Ascending aorta (tissue), 2 donors: ENCODE measurements at regions not wholly inside any gene's neighbourhood (a gene's known extent, or its start where the extent isn't known, plus 50 kb on each side); places are given as distances from the start of the nearest gene placed in this dataset.
"Not testable (repeated sequence)": the region's sequence is repeated elsewhere in the genome, so short reads cannot be mapped to it uniquely, and the experiment has no call there.

Experiments
- DNase-seq, 2 donors: peaks; one replicate each; pipeline ENCODE4 v3.0.0-alpha.2; 2019; ENCODE audit warnings: low spot score in 2 of 2
- H3K27ac ChIP-seq, 2 donors: fragments of 200-600 bp; sonication (generic); one replicate each; pipeline ENCODE4 v1.5.1; 2016 to 2017; ENCODE audit warnings: mild to moderate bottlenecking in 1 of 2
- H3K27me3 ChIP-seq: fragments of 200-600 bp; sonication (generic); one replicate; pipeline ENCODE4 v1.5.1; 2017
- H3K36me3 ChIP-seq, 2 donors: fragments of 200-600 bp; sonication (generic); one replicate each; pipeline ENCODE4 v1.5.1; 2016
- H3K4me1 ChIP-seq, 2 donors: fragments of 200-600 bp; sonication (generic); one replicate each; pipeline ENCODE4 v1.5.1; 2016 to 2017; ENCODE audit warnings: mild to moderate bottlenecking in 1 of 2
- H3K4me3 ChIP-seq, 2 donors: fragments of 200-600 bp; sonication (generic); one replicate each; pipeline ENCODE4 v1.5.1; 2016 to 2017; ENCODE audit warnings: mild to moderate bottlenecking in 1 of 2
- H3K9me3 ChIP-seq, 2 donors: fragments of 200-600 bp; sonication (generic); one replicate each; pipeline ENCODE4 v1.5.1; 2016
- intact Hi-C: fragments of 100-400 bp; cut with DNase I; formaldehyde crosslinking; loops from one replicate; pipeline ENCODE4 v1.15.1; 2023
- TF ChIP-seq, protein P1 (sequence below), 3 experiments: fragments of 200-600 bp in 2 of 3; fragments of 450-650 bp in 1 of 3; sonication (generic) in 2 of 3; IDR thresholded peaks; one replicate each; pipeline ENCODE4 v1.5.1; 2016 to 2019; ENCODE audit warnings: antibody characterized with exemption in 3 of 3, mild to moderate bottlenecking in 1 of 3, moderate library complexity in 1 of 3

DNA sequence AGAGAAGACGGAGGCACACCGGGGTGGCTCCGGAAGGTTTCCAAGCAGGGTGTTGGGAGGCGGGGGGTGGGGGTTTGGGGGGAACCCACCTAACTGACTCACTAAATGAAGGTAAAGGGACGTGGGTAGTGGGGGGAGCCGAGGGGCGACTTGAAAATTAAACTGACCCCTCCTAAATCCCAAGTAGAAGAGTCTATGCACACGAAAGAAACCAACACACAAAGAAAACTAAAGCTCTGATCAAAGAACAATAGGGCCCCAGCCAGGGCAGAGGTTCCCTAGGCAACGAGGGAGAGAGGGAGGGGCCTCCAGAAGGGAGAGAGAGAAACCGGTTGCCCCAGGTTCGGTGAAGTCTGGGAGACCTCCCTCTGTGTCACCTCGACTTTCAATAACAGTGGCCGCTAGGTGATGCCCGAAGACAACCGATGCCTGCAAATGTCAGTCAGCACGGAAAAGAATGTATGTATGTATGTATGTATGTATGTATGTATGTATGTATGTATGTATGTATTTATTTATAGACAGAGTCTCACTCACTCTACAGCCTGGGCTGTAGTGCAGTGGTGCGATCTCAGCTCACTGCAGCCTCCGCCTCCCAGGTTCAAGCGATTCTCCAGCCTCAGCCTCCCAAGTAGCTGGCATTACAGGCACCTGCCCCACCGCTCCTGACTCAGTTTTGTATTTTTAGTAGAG is 106.7 kb upstream of the ANKRD30BL start:
- DNase-seq, H3K36me3 ChIP-seq, H3K27me3 ChIP-seq, H3K9me3 ChIP-seq, intact Hi-C loops, H3K4me1 ChIP-seq, H3K27ac ChIP-seq: not testable (repeated sequence)
- peak overlapping the region in 1 of 2 donors; percentile 53 for H3K4me3 ChIP-seq
- TF ChIP-seq, protein P1, sequence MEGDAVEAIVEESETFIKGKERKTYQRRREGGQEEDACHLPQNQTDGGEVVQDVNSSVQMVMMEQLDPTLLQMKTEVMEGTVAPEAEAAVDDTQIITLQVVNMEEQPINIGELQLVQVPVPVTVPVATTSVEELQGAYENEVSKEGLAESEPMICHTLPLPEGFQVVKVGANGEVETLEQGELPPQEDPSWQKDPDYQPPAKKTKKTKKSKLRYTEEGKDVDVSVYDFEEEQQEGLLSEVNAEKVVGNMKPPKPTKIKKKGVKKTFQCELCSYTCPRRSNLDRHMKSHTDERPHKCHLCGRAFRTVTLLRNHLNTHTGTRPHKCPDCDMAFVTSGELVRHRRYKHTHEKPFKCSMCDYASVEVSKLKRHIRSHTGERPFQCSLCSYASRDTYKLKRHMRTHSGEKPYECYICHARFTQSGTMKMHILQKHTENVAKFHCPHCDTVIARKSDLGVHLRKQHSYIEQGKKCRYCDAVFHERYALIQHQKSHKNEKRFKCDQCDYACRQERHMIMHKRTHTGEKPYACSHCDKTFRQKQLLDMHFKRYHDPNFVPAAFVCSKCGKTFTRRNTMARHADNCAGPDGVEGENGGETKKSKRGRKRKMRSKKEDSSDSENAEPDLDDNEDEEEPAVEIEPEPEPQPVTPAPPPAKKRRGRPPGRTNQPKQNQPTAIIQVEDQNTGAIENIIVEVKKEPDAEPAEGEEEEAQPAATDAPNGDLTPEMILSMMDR (IDR thresholded peaks at IDR 0.05): peak in 2 of 3 experiments; percentile 32 to 51

DNA sequence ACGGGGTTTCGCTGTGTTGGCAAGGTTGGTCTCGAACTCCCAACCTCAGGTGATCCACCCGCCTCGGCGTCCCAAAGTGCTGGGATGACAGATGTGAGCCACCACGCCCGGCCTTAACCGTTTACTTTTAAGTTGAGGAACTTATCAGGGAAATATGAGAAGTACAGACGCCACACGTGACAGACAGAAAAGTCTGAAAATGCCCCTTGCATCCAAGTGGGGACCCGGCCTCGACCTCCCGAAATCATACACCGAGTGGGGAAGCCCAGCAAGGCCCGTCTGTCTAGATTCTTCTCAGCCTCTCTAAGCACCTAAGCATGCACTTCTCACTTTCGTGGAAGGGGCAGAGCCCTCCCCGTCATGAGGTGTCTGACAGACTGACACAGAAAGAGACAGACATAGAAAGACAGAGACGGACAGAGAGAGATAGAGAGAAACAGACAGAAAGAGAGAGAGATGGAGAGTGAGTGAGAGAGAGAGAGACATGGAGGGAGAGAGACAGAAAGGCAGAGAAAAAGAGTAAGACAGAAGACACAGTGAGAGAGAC is 107.3 kb upstream of the ANKRD30BL start:
- no peaks in the 10 kb centered on the region for H3K9me3 ChIP-seq
- intact Hi-C loops: no loop called here
- no peaks in the 10 kb centered on the region for H3K36me3 ChIP-seq
- H3K4me1 ChIP-seq: no peaks in the 10 kb centered on the region
- no peak overlapping the region for H3K4me3 ChIP-seq
- no peak overlapping the region for H3K27ac ChIP-seq
- H3K27me3 ChIP-seq: no peaks in the 10 kb centered on the region
- TF ChIP-seq, protein P1 (IDR thresholded peaks at IDR 0.05): no peak
- DNase-seq: no peak

DNA sequence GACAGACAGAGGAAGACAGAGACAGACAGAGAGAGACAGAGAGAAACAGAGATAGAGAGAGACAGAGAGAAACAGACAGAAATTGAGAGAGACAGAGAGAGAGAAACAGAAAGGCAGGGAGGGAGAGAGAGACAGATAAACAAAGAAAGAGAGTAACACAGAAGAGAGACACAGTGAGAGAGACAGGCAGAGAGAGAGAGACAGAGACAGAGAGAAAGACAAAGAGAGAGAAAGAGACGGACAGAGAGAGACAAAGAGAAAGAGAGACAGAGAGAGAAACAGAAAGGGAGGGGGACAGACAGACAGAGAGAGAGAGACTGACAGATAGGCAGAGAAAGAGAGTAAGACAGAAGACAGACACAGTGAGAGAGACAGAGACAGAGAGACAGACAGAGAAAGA is 108.5 kb upstream of the ANKRD30BL start:
- no peak for DNase-seq
- Histone ChIP-seq H3K27me3 (no peaks in the 10 kb centered on the region), H3K9me3 (no peaks in the 10 kb centered on the region), H3K27ac (no peak overlapping the region), H3K4me3 (no peak overlapping the region), H3K4me1 (no peaks in the 10 kb centered on the region), H3K36me3 (no peaks in the 10 kb centered on the region)
- TF ChIP-seq, protein P1 (IDR thresholded peaks at IDR 0.05): no peak
- intact Hi-C loops: no loop called here

DNA sequence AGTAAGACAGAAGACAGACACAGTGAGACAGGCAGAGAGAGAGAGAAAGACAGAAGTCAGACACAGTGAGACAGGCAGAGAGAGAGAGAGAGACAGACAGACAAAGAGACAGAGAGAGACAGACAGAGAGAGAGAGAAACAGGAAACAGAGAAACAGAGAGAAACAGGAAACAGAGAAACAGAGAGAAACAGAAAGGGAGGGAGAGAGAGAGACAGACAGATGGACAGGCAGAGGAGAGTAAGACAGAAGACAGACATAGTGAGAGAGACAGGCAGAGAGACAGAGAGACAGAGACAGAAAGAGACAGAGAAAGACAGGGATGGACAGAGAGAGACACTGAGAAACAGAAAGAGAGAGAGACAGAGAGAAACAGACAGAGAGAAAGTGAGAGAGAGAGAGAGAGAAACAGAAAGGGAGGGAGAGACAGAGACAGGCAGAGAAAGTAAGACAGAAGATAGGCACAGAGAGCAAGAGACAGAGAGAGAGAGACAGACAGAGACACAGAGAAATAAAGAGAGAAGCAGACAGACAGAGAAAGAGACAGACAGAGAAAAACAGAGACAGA is 109.3 kb upstream of the ANKRD30BL start:
- Histone ChIP-seq H3K36me3 (no peaks in the 10 kb centered on the region), H3K4me3 (no peak overlapping the region), H3K9me3 (no peaks in the 10 kb centered on the region), H3K27ac (no peak overlapping the region), H3K4me1 (no peaks in the 10 kb centered on the region), H3K27me3 (no peaks in the 10 kb centered on the region)
- TF ChIP-seq, protein P1 (IDR thresholded peaks at IDR 0.05): no peak
- DNase-seq: no peak
- intact Hi-C loops: no loop called here

DNA sequence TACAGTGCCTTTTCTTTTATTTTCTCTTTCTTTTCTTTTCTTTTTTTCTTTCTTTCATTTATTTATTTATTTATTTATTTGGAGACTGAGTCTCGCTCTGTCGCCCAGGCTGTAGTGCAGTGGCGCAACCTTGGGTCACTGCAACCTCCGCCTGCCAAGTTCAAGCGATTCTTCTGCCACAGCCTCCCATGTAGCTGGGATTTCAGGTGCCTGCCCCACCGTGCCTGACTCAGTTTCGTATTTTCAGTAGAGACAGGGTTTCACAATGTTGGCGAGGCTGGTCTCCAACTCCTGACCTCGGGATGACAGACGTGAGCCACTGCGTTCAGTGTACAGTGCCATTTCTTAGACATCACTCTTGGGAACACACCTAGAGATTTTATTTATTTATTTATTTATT is 110.0 kb upstream of the ANKRD30BL start:
- H3K27ac ChIP-seq, H3K9me3 ChIP-seq, DNase-seq, H3K27me3 ChIP-seq, intact Hi-C loops, H3K4me1 ChIP-seq, H3K4me3 ChIP-seq, H3K36me3 ChIP-seq: not testable (repeated sequence)

DNA sequence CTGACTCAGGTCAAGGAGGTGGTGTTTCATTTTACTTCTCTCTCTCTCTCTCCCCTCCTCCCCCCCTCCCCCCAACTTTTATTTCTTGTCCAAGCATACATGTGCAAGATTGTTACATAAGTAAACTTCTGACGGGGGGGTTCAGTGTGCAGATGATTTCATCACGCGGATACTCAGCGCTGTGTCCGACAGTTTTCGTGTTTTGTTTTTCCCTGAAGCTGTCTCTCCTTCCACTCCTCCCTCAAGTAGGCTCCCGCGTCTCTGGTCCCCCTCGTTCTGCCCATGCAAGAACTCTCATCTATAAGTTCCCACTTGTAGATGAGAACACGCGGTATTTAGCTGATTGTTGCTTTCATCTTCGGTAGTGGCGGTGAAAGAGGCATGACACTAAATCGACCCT is 111.0 kb upstream of the ANKRD30BL start:
- intact Hi-C loops: no loop called here
- H3K4me1 ChIP-seq: no peaks in the 10 kb centered on the region
- TF ChIP-seq, protein P1 (IDR thresholded peaks at IDR 0.05): no peak
- no peaks in the 10 kb centered on the region for H3K9me3 ChIP-seq
- H3K36me3 ChIP-seq: no peaks in the 10 kb centered on the region
- DNase-seq: no peak
- H3K27ac ChIP-seq: no peak overlapping the region
- no peaks in the 10 kb centered on the region for H3K27me3 ChIP-seq
- no peak overlapping the region for H3K4me3 ChIP-seq

DNA sequence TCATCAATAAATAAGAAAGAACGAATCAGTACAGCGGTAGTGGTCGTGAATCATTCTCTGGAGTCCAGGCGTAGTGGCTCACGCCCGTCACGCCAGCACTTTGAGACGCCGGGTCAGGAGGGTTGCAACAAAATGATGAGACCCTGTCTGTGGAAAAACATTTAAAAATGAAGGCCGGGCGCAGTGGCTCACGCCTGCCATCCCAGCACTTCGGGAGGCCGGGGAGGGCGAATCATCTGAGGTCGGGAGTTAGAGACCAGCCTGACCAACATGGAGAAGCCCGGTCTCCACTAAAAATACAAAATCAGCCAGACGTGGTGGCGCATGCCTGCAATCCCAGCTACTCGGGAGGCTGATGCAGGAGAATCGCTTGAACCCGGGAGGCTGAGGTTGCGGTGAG is 111.8 kb upstream of the ANKRD30BL start:
- DNase-seq, H3K9me3 ChIP-seq, H3K27ac ChIP-seq, H3K4me1 ChIP-seq, H3K4me3 ChIP-seq, H3K36me3 ChIP-seq, H3K27me3 ChIP-seq, intact Hi-C loops: not testable (repeated sequence)
